ENCODE measurements at regions not wholly inside any gene's neighbourhood (a gene's known extent, or its start where the extent isn't known, plus 50 kb on each side); places are given as distances from the start of the nearest gene placed in this dataset.

- Histone ChIP-seq H3K36me3 (ENCODE audit: insufficient read depth) (no peaks in the 10 kb centered on the region; the same call in 1 of the 2 replicates), H2AFZ (no peak overlapping the region), H3K4me1 (ENCODE audit: insufficient read depth) (no peaks in the 10 kb centered on the region), H3K27me3 (ENCODE audit: insufficient read depth) (no peaks in the 10 kb centered on the region), H3F3A (replicated peaks; ENCODE audit: low read depth) (no peaks in the 10 kb centered on the region), H3K4me3 (no peak overlapping the region), H4K20me1 (replicated peaks; ENCODE audit: insufficient read depth) (no peaks in the 10 kb centered on the region), H3K27ac (ENCODE audit: low read depth) (no peak overlapping the region), H3K79me2 (replicated peaks; ENCODE audit: insufficient read depth) (no peaks in the 10 kb centered on the region), H3K4me2 (no peak overlapping the region), H3K9me2 (ENCODE audit: insufficient read depth) (no peaks in the 10 kb centered on the region; the same call in 1 of the 2 replicates)
- ATAC-seq (no peak), DNase-seq (ENCODE audit: low spot score) (no peak)
- no peaks in the 10 kb centered on the region for H3K9me3 Mint-ChIP-seq
- TF ChIP-seq STAT1 (IDR thresholded peaks at IDR 0.05; ENCODE audit: unreplicated experiment), result no peak
- TF ChIP-seq, protein P1, sequence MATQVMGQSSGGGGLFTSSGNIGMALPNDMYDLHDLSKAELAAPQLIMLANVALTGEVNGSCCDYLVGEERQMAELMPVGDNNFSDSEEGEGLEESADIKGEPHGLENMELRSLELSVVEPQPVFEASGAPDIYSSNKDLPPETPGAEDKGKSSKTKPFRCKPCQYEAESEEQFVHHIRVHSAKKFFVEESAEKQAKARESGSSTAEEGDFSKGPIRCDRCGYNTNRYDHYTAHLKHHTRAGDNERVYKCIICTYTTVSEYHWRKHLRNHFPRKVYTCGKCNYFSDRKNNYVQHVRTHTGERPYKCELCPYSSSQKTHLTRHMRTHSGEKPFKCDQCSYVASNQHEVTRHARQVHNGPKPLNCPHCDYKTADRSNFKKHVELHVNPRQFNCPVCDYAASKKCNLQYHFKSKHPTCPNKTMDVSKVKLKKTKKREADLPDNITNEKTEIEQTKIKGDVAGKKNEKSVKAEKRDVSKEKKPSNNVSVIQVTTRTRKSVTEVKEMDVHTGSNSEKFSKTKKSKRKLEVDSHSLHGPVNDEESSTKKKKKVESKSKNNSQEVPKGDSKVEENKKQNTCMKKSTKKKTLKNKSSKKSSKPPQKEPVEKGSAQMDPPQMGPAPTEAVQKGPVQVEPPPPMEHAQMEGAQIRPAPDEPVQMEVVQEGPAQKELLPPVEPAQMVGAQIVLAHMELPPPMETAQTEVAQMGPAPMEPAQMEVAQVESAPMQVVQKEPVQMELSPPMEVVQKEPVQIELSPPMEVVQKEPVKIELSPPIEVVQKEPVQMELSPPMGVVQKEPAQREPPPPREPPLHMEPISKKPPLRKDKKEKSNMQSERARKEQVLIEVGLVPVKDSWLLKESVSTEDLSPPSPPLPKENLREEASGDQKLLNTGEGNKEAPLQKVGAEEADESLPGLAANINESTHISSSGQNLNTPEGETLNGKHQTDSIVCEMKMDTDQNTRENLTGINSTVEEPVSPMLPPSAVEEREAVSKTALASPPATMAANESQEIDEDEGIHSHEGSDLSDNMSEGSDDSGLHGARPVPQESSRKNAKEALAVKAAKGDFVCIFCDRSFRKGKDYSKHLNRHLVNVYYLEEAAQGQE (IDR thresholded peaks at IDR 0.05; ENCODE audit: unreplicated experiment), result no peak
- no peak for TF ChIP-seq JUNB (IDR thresholded peaks at IDR 0.05; ENCODE audit: unreplicated experiment)
- TF ChIP-seq, protein P2, sequence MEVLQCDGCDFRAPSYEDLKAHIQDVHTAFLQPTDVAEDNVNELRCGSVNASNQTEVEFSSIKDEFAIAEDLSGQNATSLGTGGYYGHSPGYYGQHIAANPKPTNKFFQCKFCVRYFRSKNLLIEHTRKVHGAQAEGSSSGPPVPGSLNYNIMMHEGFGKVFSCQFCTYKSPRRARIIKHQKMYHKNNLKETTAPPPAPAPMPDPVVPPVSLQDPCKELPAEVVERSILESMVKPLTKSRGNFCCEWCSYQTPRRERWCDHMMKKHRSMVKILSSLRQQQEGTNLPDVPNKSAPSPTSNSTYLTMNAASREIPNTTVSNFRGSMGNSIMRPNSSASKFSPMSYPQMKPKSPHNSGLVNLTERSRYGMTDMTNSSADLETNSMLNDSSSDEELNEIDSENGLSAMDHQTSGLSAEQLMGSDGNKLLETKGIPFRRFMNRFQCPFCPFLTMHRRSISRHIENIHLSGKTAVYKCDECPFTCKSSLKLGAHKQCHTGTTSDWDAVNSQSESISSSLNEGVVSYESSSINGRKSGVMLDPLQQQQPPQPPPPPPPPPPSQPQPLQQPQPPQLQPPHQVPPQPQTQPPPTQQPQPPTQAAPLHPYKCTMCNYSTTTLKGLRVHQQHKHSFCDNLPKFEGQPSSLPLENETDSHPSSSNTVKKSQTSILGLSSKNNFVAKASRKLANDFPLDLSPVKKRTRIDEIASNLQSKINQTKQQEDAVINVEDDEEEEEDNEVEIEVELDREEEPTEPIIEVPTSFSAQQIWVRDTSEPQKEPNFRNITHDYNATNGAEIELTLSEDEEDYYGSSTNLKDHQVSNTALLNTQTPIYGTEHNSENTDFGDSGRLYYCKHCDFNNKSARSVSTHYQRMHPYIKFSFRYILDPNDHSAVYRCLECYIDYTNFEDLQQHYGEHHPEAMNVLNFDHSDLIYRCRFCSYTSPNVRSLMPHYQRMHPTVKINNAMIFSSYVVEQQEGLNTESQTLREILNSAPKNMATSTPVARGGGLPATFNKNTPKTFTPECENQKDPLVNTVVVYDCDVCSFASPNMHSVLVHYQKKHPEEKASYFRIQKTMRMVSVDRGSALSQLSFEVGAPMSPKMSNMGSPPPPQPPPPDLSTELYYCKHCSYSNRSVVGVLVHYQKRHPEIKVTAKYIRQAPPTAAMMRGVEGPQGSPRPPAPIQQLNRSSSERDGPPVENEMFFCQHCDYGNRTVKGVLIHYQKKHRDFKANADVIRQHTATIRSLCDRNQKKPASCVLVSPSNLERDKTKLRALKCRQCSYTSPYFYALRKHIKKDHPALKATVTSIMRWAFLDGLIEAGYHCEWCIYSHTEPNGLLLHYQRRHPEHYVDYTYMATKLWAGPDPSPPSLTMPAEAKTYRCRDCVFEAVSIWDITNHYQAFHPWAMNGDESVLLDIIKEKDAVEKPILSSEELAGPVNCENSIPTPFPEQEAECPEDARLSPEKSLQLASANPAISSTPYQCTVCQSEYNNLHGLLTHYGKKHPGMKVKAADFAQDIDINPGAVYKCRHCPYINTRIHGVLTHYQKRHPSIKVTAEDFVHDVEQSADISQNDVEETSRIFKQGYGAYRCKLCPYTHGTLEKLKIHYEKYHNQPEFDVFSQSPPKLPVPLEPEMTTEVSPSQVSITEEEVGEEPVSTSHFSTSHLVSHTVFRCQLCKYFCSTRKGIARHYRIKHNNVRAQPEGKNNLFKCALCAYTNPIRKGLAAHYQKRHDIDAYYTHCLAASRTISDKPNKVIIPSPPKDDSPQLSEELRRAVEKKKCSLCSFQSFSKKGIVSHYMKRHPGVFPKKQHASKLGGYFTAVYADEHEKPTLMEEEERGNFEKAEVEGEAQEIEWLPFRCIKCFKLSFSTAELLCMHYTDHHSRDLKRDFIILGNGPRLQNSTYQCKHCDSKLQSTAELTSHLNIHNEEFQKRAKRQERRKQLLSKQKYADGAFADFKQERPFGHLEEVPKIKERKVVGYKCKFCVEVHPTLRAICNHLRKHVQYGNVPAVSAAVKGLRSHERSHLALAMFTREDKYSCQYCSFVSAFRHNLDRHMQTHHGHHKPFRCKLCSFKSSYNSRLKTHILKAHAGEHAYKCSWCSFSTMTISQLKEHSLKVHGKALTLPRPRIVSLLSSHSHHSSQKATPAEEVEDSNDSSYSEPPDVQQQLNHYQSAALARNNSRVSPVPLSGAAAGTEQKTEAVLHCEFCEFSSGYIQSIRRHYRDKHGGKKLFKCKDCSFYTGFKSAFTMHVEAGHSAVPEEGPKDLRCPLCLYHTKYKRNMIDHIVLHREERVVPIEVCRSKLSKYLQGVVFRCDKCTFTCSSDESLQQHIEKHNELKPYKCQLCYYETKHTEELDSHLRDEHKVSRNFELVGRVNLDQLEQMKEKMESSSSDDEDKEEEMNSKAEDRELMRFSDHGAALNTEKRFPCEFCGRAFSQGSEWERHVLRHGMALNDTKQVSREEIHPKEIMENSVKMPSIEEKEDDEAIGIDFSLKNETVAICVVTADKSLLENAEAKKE (CRISPR knock-in tag; IDR thresholded peaks at IDR 0.05), result no peak
- no peak for TF ChIP-seq CREB1 (CRISPR knock-in tag; IDR thresholded peaks at IDR 0.05; ENCODE audit: low read depth)
- TF ChIP-seq EZH2phosphoT487 (IDR thresholded peaks at IDR 0.05; ENCODE audit: unreplicated experiment), result no peak
- no peak for TF ChIP-seq ZNF114 (CRISPR knock-in tag; IDR thresholded peaks at IDR 0.05)
- no peak for TF ChIP-seq POLR2AphosphoS5 (IDR thresholded peaks at IDR 0.05; ENCODE audit: low read depth)
- TF ChIP-seq, protein P3, sequence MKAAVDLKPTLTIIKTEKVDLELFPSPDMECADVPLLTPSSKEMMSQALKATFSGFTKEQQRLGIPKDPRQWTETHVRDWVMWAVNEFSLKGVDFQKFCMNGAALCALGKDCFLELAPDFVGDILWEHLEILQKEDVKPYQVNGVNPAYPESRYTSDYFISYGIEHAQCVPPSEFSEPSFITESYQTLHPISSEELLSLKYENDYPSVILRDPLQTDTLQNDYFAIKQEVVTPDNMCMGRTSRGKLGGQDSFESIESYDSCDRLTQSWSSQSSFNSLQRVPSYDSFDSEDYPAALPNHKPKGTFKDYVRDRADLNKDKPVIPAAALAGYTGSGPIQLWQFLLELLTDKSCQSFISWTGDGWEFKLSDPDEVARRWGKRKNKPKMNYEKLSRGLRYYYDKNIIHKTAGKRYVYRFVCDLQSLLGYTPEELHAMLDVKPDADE (IDR thresholded peaks at IDR 0.05), result no peak
- TF ChIP-seq NANOG (IDR thresholded peaks at IDR 0.05; ENCODE audit: borderline replicate concordance), result no peak
- H3K4me3 Mint-ChIP-seq, result no peak overlapping the region
- no peak overlapping the region for H3K27ac Mint-ChIP-seq
- no peaks in the 10 kb centered on the region for H3K36me3 Mint-ChIP-seq (ENCODE audit: low read depth)
- peaks cover 4% of the 10 kb centered on the region; the same call in 2 of the 3 replicates for H3K4me1 Mint-ChIP-seq
- H3K27me3 Mint-ChIP-seq (ENCODE audit: insufficient read depth, low read depth, poor library complexity), result peaks cover 3% of the 10 kb centered on the region
Measured at GRCh38 chr7:46753662-46754061, 828.2 kb downstream of the TNS3 start.
